ENCODE measurements at regions not wholly inside any gene's neighbourhood (a gene's known extent, or its start where the extent isn't known, plus 50 kb on each side); places are given as distances from the start of the nearest gene placed in this dataset.

DNA sequence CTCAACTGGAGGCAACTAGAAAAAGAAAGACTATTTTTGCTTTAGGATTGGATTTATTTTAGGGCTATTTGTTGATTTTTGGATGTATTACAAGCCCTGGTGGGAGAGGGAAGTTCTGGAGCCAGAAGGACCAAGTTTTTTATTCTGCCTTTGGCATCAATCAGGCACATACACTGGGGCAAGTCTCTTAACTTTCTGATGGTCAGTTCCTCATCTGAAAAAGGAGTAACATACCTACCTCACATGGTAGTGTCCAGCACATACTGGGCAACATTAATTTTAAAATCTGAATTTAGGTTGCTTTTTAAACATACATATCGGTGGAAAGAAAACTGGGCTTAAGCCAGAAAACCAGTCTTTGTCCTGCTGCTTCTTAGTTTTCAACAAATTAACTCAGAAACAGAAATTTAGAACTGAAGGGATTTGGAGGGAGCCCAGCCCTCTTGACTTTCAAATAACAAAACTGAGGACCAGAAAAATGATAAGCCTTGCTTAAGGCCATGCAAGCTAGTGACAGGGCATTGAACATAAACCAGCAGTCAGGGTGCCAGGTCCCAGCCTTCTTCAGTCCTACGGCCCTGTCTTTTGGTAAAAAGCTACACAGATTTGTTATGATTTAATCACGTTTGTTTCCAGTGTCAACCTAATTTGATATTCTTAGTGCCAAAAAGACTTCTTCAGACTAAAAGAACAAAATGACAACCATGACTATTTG lies 90.2 kb upstream of the SLC38A2 start:
- DNase-seq: no peak

DNA sequence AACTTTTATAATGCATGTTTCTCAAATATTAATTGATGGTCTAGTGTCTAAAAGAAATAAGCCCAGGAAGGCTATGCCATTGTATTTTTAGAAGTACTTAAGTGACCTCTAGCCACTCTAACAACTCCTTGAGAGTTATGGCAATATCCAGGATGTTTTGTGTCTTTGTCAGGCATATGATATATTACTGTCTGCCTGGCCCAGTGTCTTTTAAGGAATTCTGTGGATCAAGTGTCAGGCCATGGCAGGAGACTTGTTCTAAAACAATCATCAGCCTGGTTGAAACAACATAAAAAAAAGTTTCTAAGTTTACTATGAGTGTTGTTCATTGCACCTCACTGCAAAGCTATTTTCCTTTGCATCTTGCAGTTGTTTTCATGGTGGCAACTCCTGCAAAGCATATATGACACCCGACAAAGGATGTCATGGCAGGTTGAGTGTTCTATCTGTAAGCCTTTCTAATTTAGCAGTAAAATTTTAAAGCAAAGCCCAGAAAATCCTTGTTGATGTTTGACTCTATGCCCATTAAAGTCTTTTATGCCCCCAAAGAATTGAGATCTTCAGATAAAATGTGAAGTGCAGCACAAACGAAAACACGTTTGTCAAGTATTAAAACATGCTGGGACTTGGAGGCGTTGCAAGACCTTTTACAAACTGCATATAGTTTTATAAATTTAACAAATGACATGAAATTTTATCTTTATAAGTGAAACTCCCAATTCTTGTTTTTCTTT lies 89.5 kb upstream of the SLC38A2 start:
- no peak for DNase-seq

DNA sequence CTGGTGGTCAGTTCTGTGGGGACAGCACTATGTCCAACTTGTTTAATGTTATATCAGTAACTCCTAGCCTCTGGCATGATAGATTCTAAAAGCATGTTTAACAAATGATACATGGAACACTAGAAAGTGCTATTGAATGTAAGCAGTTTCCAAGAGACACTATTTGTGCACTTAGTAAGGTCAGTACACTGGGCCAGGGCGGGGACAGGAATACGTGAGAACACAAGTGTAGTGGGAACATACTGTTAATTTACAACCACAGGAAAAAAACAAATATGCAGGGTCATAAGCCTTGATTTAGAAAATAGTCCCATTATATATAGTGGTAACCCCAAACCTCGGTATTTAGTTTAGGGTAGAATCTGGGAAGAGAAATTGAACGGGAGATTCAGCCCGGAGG lies 88.9 kb upstream of the SLC38A2 start:
- DNase-seq: no peak

DNA sequence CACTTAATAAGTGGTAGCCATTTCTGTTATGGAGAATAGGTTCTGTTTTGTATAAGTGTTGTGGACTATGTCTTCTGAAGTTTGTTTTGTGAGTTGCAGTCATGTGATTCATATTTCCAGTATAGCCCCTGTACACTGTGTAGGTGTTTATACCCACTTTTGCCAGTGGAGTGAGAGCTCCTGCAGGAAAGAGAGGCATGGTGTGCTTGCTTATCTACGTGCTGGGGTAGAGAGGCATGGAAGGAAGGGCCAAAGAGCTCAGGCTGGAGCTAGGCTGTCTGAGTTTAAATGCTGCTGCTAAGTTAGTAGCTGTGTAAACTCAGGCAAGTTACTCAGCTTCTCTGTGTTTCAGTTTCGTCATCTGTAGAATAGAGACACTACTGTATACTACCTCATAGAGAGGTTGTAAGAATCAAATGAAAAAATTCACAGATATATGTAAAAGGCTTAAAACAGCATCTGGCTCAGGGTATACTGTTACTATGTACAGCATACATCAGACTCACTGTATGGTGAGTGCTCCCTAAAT lies 88.2 kb upstream of the SLC38A2 start:
- DNase-seq: no peak

DNA sequence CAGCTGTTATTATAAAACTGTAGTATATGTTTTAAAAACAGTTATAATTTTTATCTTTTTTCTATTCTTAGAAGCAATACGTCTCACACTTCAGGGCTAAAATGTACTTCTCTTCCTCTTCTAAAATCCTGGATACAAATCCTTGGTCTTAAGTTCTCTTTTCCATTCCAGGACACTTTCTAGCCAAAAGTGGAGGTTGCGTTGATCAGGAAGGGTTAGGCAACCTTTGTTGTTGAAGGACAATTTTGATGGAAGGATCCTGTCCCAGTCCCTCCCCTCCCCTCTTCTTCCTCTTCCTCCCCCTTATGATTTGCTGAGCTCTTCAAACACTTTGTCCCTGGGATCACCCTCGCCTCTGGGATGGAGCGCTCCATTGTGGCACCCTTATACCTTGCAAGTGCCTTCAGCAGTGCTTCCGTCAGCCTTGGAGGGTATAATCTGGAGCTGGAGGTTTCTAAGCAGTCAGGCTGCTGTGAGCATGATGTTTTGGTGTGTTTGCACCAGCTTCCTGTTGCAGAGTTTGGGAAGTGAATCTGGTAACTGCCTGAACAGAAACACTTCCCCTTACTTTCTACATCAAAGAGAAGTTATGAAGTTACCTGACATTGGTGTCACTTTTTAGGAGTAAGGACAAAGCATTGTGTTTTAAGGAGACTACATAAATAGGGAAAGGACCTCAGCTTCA lies 87.4 kb upstream of the SLC38A2 start:
- no peak for DNase-seq

DNA sequence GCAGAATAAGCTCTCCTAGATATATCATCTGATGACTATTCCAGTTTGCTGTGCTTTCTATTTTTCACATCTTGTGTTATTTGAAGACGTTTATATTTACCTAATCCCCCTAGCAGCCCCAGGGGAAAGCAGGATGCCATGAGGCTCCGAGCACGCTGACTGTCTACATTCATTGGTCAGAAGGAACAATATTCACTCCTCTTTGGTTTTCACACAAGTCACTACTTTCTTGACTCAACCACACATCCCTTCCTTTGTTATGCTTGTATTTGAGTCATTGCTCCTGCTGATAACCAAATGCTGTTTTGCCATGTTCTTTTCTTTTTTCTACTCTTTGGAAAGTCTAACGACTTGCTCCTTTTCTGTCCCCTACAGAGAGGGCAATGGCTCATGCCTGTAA lies 86.5 kb upstream of the SLC38A2 start:
- DNase-seq: no peak

DNA sequence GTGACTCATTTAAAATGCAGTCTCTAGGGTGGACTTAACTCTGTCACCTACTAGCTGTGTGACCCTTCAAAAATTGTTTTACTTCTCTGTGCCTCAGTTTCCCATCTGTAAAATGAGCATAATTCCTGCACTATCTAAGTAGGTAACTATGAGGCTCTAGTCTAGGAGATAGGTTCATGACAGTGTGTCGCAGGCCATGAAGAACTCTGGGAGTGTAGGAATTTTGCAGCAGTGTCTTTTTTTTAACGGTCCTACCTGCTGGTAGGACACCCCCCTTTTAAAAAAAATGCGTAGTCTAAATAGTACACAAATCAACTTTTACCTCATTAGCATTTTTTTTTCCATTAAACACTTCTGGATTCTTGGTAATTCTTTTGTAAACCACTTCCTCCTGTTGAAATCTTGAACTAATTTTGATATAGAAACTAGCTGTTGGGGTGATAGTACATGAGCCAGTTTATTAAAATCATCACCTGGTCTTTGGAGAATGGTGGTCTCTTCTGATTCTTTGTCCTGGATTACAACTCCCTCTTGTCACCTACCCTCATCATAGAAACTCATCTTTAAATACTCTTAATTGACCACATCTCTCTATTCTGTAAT lies 86.0 kb upstream of the SLC38A2 start:
- DNase-seq: no peak

DNA sequence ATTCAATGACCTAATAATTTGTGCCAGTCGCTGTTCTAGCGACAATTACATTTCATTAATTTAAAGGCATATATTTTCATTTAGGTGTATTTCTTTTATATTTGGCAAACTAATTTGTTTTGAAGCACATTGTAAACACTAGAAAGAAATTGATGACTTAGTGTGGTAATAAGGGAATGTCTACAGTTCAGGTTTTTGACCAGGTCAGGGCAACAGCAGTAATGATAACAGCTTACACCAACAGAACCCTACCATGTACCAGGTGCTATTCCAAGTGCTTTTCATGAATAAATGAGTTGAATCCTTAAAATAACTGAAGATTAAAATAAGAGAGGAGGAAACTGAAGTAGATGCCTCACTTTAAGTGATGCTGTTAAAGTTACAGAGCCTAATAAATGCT lies 85.4 kb upstream of the SLC38A2 start:
- DNase-seq: no peak

DNA sequence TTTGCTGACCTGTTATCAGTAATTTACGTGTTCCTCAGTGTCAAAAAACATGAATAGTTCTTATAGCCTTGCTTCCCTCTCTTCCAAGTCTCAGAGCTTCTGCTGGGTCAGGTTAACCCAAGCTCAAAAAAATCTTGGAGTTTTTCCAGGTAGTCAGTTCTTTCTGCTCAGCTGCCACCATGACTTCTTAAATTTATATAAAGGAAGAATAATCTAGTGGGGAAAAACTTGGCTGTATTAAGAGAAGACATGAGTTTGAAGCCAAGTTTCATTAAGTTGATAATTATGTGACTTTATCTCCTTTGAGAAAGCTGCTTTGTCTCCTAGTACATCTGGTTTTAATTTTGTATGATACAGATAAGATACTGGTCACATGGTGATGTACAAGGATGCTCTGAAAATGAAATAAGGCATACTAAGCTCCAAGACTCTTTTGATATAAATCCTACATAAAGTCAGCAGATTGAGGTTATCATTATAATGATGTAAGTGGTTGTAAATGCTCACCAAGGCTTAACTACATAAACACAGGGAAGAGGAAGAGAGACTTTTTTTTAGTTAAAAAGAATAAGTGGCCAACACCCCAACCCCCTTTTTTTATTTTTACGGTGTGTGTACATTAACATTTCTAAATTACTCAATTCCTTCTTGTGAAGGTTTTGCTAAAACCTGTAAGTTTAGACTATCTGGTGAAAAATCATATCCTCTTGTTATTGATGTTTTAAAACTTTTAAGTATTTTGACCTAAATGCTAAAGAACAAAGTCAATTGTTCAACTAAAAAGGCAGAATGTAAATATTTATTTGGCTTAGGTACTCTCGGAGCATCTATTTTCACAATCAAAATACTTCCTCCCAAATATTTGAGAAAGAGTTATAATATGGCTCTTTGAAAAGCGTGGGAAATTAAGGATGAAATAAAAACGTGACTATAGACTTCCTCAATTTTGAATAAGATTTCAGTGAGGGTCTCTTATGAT lies 84.1 kb upstream of the SLC38A2 start:
- no peak for DNase-seq

DNA sequence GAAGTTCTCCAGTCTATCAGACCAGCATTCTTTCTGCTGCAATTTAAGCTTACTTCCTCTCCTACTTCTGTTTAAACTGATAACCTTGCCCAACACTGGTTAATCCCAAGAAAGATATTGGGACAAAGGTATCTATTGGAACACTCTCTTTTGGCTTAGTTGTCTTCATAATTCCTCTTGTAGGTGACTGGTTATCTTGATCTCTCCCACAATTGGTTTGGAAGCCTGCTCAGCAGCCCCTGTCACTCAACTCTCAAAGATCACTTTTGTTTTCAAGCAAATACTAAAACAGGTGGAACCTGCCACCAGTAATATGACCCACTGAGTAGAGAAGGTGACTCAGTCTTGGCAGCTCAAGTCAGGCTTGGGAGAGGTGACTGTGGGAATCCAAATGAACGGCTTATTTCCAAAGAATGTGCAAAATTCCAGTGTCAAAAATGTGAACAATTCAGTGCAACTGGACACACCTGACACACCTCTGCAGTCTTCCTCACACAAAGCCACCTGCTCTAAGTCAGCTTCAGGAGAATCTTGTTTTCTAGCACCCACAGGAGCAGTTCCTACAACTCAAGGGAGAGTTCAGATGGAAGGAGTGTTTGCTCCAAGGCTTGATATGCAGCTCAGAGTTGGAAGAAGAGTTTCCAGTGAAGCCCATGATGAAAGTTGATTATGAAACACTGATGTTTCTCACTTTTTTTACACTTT lies 83.2 kb upstream of the SLC38A2 start:
- DNase-seq: no peak

DNA sequence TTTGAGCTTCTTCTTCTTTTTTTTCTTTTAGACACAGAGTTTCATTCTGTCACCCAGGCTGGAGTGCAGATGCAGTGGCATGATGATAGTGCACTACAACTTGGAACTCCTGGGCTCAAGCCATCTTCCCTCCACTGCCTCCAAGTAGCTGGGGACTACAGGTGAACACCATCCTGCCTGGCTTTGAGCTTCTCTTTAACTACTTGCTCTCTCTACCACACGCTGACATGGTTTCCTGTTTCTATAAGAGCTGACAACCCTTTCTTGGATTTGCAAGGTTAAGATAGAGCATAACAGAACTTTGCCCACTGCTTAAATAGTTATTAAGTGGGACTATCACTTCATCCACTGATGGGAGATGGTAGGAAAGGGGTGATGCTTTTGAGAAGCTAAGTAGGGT lies 82.4 kb upstream of the SLC38A2 start:
- DNase-seq: no peak

DNA sequence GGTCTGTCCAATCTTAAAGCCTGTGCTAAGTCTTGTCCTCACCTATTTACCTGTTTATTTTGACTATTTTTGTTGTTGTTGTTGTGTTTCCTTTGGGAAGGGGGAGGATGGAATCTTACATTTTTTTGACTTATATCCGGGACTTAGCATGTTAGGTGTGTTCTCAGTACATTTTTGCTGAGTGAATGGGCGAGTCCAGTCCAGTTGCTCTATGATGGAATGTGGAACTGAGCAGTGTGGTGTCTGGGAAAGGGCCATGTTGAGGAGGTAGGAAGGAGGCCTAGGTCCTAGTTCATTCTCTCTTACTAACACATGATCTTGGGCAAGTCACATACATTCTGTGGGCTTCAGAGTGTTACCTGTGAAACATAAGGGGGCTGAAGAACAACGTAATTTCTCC lies 80.9 kb upstream of the SLC38A2 start:
- DNase-seq: no peak

DNA sequence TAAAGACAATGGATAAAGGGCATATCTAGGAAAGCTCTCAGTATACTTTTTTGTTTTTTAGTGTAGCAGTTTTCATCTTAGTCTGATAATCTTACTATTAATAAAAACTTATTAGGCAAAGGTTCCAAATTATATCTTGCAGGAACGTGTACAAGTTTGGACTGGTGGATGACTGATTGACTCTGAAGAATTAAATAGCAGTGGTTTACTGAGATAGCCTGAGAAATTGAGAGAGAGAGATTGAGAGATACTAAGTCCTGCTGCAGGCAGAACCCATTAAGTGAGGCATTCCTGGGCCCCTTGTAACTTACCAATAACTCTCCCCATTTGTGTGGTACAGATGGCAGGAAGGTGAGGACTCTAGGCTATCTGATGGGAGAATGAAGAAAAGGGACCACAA lies 80.2 kb upstream of the SLC38A2 start:
- DNase-seq: no peak

DNA sequence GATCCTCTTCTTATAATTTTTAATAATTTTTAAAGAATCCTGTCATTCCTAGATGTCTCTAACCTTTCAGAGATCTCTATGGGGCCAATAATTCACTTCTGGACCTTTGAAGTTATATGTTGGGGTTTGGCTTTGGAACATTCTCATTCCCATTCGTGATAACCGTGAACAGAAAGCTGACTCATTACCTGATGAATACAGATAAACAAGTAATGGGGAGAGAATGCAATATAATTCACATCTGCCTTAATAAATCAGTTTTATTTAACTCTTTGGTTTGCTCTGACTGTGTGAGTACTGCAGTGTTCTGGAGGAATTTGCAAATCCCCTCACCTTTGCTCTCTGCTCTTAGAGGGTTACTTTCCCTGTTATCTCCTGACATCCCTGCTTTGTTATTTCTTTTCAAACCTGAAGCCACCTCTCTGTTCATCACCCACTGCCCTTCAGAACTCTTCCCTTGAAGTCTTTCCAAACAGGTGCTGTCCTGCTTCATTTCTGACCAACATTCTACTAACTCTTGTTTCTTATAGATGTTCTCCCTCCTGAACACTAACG lies 79.6 kb upstream of the SLC38A2 start:
- no peak for DNase-seq

DNA sequence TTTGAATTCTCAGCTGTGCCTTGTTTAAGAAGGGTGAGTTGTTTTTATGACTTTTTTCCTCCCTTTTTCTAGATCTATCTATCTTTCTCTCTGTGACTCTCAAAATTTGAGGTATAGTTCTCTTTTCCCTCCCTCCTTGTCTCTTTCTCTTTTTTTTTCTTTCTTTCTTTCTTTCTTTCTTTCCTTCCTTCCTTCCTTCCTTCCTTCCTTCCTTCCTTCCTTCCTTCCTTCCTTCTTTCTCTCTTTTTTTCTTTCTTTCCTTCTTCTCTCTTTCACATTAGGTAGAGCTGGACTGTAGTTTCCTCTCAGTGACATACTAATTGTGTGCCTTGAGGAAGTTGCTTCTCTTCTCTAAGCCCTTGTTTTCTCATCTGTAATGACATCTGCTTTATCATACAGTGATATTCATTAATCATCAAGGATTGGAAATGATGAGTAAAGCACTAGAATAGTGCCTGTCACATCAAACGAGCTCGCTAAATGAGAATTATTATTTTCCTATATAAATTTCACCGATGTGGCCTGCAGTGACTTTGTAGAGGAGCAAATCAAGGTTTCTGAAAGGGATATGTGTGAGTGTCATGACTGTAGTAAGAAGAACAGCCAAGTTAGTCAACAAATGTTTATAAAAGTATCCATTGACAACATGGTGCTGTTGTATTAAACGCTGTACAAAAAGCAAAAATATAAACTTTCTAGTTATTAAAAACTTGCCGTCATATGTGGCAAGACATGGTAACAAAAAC lies 78.9 kb upstream of the SLC38A2 start:
- DNase-seq: no peak

DNA sequence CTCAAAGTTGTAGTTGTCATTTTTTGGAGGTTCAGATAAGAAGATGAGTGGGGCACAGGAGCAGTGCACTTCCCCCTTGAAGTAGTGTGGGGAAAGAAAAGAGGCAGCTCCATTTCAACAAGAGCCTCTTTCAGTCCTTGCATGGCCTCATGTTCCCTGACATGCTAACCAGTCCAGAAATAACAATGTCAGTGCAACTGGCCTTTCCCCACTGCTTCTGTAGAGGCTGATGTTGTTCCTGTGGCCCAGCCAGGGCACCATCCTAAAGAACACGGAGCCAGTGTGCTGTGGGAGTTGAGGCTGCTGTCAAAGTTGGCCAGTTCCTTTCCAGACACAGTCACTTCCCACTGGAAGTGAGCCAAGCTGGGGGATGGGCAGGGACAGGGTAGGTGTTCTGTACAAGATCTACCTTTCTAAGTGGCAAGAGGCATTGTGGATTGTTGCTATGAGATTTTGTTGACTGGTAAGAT lies 77.7 kb upstream of the SLC38A2 start:
- no peak for DNase-seq

DNA sequence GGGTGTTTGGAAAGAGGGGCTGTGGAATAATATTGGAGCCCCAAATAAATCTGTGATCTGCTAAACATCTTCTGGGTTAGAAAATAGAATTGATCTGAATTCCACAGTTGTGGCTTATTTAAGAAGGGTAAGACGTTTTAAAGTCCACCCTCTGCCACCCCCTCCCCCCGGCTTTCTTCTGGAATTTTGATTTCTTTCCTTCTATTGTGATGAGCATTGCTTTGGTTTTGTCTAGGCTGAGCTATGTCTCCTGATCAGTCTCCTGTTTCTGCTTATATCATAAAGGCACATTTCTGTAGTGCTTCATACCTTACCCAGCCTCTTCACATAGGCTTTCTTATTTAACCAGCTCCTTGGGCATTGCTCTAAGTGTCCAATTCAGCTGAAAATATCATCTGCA lies 77.3 kb upstream of the SLC38A2 start:
- DNase-seq: no peak

DNA sequence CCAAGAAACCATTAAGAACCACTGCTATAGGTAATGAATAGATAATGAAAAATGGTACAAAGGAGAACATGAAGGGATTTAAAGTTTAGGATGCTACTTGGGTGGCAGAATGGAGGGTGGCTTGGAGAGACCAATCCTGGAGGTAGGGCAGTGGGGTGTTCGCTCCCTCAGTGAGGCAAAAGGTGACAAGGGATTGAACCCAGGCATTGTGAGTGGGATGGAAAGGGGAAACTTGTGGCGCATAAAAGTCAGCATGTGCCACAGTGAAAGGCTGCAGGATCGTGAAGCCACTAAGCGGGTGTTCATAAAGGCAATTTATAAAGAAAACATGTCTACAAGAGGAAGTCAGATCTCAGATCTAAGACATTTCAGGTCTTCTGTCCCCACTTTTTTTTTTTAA lies 76.7 kb upstream of the SLC38A2 start:
- DNase-seq: no peak

DNA sequence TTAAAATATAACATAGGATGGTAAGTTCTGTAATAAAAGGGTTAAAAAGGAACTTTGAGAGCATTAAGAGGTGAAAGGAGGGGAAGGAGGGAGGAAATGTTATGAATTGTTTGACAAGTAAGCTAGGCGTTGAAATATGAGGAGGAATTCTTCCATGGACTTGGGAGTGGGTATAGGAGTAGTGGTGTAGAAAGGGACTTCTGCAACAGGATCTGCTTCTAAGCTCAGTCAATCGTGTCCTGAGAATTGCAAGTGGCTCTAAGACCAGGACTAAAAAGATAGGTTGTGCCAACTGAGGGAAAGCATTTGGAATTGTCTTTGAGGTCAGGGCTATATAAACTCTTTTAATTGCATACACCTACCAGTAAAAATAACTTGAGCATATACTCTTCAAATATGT lies 74.1 kb upstream of the SLC38A2 start:
- DNase-seq: no peak

DNA sequence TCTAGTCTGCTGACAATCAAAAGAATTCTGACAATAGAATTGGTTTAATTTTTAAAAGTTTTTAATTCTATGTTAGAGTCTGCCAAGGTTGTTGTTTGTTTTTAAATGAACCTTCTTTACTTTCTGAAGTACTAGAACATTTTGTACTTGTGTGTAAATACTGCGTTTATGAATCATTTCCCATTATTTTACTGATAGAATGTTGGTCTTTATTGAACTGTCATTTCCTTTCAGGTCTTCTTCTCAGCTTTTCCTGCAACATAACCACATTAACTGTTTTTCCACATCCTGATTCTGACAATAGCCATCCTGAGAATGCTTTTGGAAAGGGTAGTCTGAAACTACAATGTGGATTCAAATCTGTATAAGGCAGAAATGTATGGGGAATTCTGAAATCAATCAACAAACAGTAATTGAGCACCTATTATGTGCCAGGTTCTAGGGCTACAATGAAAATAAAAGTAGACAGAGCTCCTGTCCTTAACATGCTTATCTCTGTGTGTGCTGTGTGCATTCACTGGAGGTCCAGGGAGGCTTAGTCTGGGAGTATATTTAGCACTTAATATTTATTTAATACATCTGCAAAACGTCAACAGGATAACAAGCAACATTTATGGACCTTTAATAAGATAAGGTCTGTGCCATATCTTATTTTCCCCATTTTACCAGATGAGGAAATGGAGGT lies 73.1 kb upstream of the SLC38A2 start:
- DNase-seq: no peak
